Keratinocyte (primary cell): ENCODE measurements at regions not wholly inside any gene's neighbourhood (a gene's known extent, or its start where the extent isn't known, plus 50 kb on each side); places are given as distances from the start of the nearest gene placed in this dataset.

Source experiments
- EZH2 ChIP-seq: IDR thresholded peaks from one replicate; pipeline ENCODE4 v1.6.1; 2012; ENCODE audit warnings: inconsistent platforms, mild to moderate bottlenecking, low read length, moderate library complexity
- TF ChIP-seq, protein P1 (sequence below), 3 experiments: IDR thresholded peaks in 1 of 3; conservative IDR thresholded peaks in 1 of 3; optimal IDR thresholded peaks in 1 of 3; 2 replicates in 2 of 3; 3 replicates in 1 of 3; pipeline versions ENCODE3 to v1.5.1; 2011; ENCODE audit warnings: low read length in 3 of 3, mild to moderate bottlenecking in 3 of 3, moderate library complexity in 2 of 3, control low read depth in 1 of 3, inconsistent platforms in 1 of 3; ENCODE audit not compliant: insufficient read depth in 2 of 3; ENCODE audit errors: extremely low read depth in 1 of 3

DNA sequence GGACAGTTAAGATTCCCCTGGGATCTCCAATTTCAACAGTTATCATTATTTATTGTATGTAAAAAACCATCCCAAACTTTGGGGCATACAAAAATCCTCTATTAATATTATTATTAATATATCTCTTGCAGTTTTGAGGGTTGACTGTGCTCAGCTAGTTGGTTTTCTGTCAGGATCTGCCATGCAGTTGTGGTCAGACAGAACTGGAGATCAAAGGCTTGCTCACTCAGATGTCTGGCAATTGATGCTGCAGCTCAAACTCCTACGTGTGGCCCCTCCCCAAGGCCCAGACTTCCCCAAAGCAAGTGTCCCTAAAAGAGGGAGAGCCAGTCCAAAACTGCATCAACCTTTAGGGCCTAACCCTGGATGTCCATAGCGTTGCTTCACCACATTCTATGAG is 204.7 kb downstream of the TTC32 start:
- TF ChIP-seq, protein P1, sequence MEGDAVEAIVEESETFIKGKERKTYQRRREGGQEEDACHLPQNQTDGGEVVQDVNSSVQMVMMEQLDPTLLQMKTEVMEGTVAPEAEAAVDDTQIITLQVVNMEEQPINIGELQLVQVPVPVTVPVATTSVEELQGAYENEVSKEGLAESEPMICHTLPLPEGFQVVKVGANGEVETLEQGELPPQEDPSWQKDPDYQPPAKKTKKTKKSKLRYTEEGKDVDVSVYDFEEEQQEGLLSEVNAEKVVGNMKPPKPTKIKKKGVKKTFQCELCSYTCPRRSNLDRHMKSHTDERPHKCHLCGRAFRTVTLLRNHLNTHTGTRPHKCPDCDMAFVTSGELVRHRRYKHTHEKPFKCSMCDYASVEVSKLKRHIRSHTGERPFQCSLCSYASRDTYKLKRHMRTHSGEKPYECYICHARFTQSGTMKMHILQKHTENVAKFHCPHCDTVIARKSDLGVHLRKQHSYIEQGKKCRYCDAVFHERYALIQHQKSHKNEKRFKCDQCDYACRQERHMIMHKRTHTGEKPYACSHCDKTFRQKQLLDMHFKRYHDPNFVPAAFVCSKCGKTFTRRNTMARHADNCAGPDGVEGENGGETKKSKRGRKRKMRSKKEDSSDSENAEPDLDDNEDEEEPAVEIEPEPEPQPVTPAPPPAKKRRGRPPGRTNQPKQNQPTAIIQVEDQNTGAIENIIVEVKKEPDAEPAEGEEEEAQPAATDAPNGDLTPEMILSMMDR (optimal IDR thresholded peaks at IDR 0.05 in 1 of 3, IDR thresholded peaks at IDR 0.05 in 1 of 3, conservative IDR thresholded peaks at IDR 0.05 in 1 of 3; ENCODE audit: extremely low read depth in 1 of 3, insufficient read depth in 2 of 3, low read length in 3 of 3): no peak
- no peak for TF ChIP-seq EZH2
